ENCODE measurements at regions not wholly inside any gene's neighbourhood (a gene's known extent, or its start where the extent isn't known, plus 50 kb on each side); places are given as distances from the start of the nearest gene placed in this dataset.

- TF ChIP-seq CTCF (IDR thresholded peaks at IDR 0.05) (no peak), POLR2A (IDR thresholded peaks at IDR 0.05) (no peak)
Observed at GRCh38 chr7:106566672-106567071, 94.3 kb downstream of the CCDC71L start.
